ENCODE measurements at regions not wholly inside any gene's neighbourhood (a gene's known extent, or its start where the extent isn't known, plus 50 kb on each side); places are given as distances from the start of the nearest gene placed in this dataset.
A peak's percentile ranks its signal among the peaks of the same experiment; 100 is the strongest.
"Not testable (repeated sequence)": the region's sequence is repeated elsewhere in the genome, so short reads cannot be mapped to it uniquely, and the experiment has no call there.

GRCh38 chr2:42973726-42974125, 181.3 kb upstream of the HAAO start:
- no peak overlapping the region for H3K4me3 ChIP-seq (ENCODE audit: low read length, poor library complexity, severe bottlenecking)
- TF ChIP-seq CTCF (conservative IDR thresholded peaks at IDR 0.05; ENCODE audit: low read length), result no peak
- TF ChIP-seq EZH2phosphoT487 (IDR thresholded peaks at IDR 0.05; ENCODE audit: borderline replicate concordance), result no peak
- no peaks in the 10 kb centered on the region for H3K9me3 ChIP-seq (ENCODE audit: insufficient read depth, low read depth, low read length)
- H2AFZ ChIP-seq (ENCODE audit: low read length), result no peak overlapping the region
- H3K9me2 ChIP-seq (replicated peaks; ENCODE audit: low read depth, low read length), result no peaks in the 10 kb centered on the region
- H3K27me3 ChIP-seq (ENCODE audit: insufficient read depth, low read length, poor library complexity, severe bottlenecking), result no peaks in the 10 kb centered on the region
- no peaks in the 10 kb centered on the region for H3K36me3 ChIP-seq (ENCODE audit: insufficient read depth, low read length)
- H3K79me2 ChIP-seq (ENCODE audit: insufficient read depth, low read length), result no peaks in the 10 kb centered on the region
- H3K4me1 ChIP-seq (ENCODE audit: insufficient read depth, low read length, poor library complexity, severe bottlenecking), result no peaks in the 10 kb centered on the region
- no peak overlapping the region for H3K9ac ChIP-seq (ENCODE audit: low read depth, low read length, poor library complexity, severe bottlenecking)
- H3F3A ChIP-seq (ENCODE audit: low read depth), result no peaks in the 10 kb centered on the region
- H3K4me2 ChIP-seq (ENCODE audit: low read depth, low read length, poor library complexity, severe bottlenecking), result no peak overlapping the region
- H4K20me1 ChIP-seq (ENCODE audit: insufficient read depth, low read length, poor library complexity, severe bottlenecking), result no peaks in the 10 kb centered on the region

GRCh38 chr2:42972933-42973516, 180.6 kb upstream of the HAAO start:
- H3K79me2 ChIP-seq (ENCODE audit: insufficient read depth, low read length); H3K9me2 ChIP-seq (replicated peaks; ENCODE audit: low read depth, low read length); H3K36me3 ChIP-seq (ENCODE audit: insufficient read depth, low read length); H3K9me3 ChIP-seq (ENCODE audit: insufficient read depth, low read depth, low read length); H3K4me2 ChIP-seq (ENCODE audit: low read depth, low read length, poor library complexity, severe bottlenecking); H3K27me3 ChIP-seq (ENCODE audit: insufficient read depth, low read length, poor library complexity, severe bottlenecking); H3K4me3 ChIP-seq (ENCODE audit: low read length, poor library complexity, severe bottlenecking); H3F3A ChIP-seq (ENCODE audit: low read depth); H3K9ac ChIP-seq (ENCODE audit: low read depth, low read length, poor library complexity, severe bottlenecking); H3K4me1 ChIP-seq (ENCODE audit: insufficient read depth, low read length, poor library complexity, severe bottlenecking); H4K20me1 ChIP-seq (ENCODE audit: insufficient read depth, low read length, poor library complexity, severe bottlenecking); H2AFZ ChIP-seq (ENCODE audit: low read length): not testable (repeated sequence)

- no peaks in the 10 kb centered on the region for H3K79me2 ChIP-seq (ENCODE audit: insufficient read depth, low read length)
- no peaks in the 10 kb centered on the region for H3K9me2 ChIP-seq (replicated peaks; ENCODE audit: low read depth, low read length)
- no peaks in the 10 kb centered on the region for H3K9me3 ChIP-seq (ENCODE audit: insufficient read depth, low read depth, low read length)
- TF ChIP-seq EZH2phosphoT487 (IDR thresholded peaks at IDR 0.05; ENCODE audit: borderline replicate concordance), result no peak
- TF ChIP-seq CTCF (conservative IDR thresholded peaks at IDR 0.05; ENCODE audit: low read length), result no peak
- no peak overlapping the region for H3K4me3 ChIP-seq (ENCODE audit: low read length, poor library complexity, severe bottlenecking)
- no peaks in the 10 kb centered on the region for H3F3A ChIP-seq (ENCODE audit: low read depth)
- H3K36me3 ChIP-seq (ENCODE audit: insufficient read depth, low read length), result no peaks in the 10 kb centered on the region
- H3K4me1 ChIP-seq (ENCODE audit: insufficient read depth, low read length, poor library complexity, severe bottlenecking), result peaks cover 7% of the 10 kb centered on the region
- no peaks in the 10 kb centered on the region for H3K27me3 ChIP-seq (ENCODE audit: insufficient read depth, low read length, poor library complexity, severe bottlenecking)
- H4K20me1 ChIP-seq (ENCODE audit: insufficient read depth, low read length, poor library complexity, severe bottlenecking), result no peaks in the 10 kb centered on the region
- peak overlapping the region; percentile 39; the same call in 1 of the 2 replicates for H2AFZ ChIP-seq (ENCODE audit: low read length)
- peak overlapping the region; percentile 10 for H3K9ac ChIP-seq (ENCODE audit: low read depth, low read length, poor library complexity, severe bottlenecking)
- H3K4me2 ChIP-seq (ENCODE audit: low read depth, low read length, poor library complexity, severe bottlenecking), result no peak overlapping the region
Measured at GRCh38 chr2:42971947-42972736, 179.8 kb upstream of the HAAO start.

Data from Loucy (cell line).